Activated CD8-positive, alpha-beta memory T cell treated with anti-CD3 and anti-CD28 coated beads, Interleukin-2, amount 50 U/mL, for 24 hours (primary cell): ENCODE measurements at regions not wholly inside any gene's neighbourhood (a gene's known extent, or its start where the extent isn't known, plus 50 kb on each side); places are given as distances from the start of the nearest gene placed in this dataset.

ENCODE experiments used
- DNase-seq: peaks from one replicate; pipeline ENCODE4 v3.0.0-alpha.2; 2020; ENCODE audit errors: extremely low read depth

GRCh38 chr9:118751077-118751847, 618.0 kb downstream of the BRINP1 start:
- DNase-seq, result no peak

GRCh38 chr9:118751848-118752223, 617.4 kb downstream of the BRINP1 start:
- no peak for DNase-seq

DNA sequence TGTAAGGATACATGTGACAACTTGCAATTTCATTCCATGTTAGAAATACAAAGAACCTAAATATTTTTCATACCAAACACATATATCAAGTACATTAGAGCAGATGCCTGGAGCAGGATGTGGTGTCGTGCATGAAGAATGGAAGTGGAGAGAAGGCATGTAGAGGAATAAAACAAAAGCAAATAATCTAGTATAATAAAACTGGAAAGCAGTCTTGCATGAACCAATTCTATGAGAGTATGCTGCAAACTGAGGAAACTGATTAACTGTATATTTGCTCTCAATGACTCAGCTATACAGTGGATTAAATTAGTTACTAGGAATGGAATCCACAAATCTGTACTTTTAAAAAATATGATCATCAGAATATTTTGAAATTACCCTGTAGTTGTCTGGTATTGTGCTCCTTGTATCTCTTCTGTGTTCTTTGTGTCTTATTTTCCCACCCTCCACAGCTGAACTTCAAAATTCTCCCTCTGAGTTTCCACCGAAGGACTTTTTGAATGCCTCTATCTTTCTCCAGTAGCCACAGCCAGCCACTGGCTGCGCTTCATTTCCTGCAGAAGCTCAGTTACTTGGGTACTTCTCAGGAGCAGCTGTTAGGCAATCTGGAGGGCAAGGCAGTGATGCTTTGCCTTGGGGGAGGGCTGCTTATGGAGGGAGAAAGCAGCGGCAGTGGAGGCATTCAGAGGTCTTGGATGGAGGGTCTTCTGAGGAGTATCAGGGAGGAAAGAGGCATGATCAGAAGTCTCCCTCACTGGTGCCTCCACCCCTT, 608.0 kb downstream of the BRINP1 start:
- no peak for DNase-seq

DNA sequence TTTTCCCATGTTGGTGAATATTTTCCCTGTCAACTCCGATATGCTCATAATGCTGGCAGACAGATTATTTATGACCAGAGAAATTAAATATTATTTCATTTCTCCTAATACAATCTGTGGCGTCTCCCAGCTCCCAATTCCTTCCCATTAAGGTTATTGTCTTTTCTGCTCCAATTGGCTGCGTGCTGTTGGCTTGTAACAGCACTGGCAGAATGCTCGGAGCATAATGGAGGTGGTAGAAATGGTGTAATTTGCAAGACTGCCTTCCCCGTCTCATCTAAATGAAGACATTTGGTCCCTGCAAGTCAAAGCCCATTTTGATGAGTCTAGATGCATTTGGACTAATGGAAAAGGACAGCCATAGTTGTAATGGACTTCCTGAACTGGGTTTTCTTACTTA, 601.7 kb downstream of the BRINP1 start:
- no peak for DNase-seq

- no peak for DNase-seq
Observed at GRCh38 chr9:118782790-118783463, 586.3 kb downstream of the BRINP1 start.

DNA sequence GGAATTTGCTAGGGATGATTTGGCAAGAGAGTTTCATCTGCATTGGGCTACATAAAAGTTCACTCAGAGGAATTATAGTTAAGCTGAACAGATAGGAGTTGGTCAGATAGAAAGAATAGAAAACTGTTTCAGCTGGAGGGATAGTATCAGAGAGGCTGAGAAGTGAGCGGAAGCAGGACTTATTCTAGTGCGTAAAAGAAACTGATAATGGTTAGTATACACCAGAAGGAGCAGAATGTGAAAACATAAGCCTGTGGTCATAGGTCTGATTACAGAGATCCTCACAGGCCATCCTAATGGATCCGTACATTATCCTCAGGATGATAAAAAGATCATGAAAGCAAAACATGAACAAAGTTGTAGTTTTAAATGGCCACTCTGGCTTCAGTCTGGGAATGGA, 585.2 kb downstream of the BRINP1 start:
- DNase-seq, result no peak

DNA sequence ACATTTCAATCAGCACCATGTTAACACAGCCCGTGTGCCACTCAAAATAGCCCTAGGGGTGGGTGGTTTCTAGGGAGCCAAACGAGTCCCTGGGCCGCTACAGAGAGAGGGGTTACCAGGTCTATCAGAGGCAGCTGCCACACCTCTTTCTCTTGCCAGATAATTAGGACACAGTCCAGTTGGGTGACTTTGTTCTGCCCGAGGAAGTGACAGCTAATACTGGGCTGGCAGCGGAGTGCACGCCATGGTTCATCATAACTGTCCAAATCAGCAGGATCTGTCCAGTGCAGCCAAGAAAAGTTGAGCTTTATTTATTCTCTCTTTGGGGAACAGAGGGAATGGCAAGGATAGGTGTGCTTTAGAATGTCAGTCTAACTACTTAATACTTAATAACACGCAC, 583.8 kb downstream of the BRINP1 start:
- DNase-seq, result no peak

DNA sequence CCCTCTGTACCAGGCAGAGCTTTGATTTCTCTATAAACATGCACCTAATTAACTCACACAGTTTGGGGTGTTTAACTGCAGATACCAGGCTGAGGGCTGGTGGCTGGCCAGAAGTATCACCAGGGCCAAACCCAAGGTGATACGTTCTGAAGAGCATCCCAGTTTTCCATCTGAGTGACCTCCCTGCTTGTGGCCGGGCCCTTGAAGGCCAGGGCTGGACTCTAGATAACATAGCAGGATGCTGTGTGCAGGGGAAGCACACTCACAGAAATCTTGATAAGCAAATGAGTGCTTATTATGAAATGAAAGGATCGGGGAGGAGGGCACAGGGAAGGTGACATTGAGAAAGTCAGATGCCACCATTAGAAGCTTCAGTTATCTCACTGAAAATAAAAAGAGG, 582.4 kb downstream of the BRINP1 start:
- no peak for DNase-seq

GRCh38 chr9:118809160-118809625, 560.0 kb downstream of the BRINP1 start:
- no peak for DNase-seq

GRCh38 chr9:118829334-118829733, 539.9 kb downstream of the BRINP1 start:
- DNase-seq, result no peak

DNA sequence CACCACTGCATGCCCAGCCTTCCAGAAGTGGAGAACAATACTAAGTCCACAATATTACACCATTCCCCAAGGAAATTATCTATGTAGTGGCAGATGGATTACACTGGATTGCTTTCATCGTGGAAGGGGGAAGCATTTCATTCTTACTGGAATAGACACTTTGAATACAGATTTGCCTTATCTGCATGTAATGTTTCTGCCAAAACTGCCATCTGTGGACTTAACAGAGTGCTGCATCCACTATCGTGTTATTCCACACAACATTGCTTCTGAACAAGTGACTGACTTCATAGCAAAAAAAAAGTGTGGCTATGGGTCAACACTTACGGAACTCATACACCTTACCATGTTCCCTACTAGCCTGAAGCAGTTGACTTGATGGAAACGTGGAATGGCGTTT, 536.9 kb downstream of the BRINP1 start:
- no peak for DNase-seq

- no peak for DNase-seq
Observed at GRCh38 chr9:118836891-118837290, 532.3 kb downstream of the BRINP1 start.

DNA sequence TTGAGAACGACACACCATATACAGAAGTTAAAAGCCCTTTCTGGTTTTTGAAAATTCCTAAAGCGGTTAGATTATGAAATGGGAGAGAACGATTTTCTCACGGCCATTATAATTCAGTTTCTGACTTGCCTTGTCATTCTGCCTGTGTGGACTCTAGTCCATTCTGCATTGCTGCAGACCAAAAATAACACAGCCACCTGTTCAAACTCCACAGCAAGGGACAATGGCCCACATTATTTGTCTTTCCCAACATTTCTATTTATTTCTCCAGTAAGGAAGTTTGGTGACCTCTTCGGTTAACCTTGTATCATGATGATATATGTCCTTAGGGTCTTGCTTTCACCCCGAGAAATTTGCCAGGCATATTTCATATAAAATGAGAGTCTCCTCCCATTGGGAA, 497.7 kb downstream of the BRINP1 start:
- no peak for DNase-seq

DNA sequence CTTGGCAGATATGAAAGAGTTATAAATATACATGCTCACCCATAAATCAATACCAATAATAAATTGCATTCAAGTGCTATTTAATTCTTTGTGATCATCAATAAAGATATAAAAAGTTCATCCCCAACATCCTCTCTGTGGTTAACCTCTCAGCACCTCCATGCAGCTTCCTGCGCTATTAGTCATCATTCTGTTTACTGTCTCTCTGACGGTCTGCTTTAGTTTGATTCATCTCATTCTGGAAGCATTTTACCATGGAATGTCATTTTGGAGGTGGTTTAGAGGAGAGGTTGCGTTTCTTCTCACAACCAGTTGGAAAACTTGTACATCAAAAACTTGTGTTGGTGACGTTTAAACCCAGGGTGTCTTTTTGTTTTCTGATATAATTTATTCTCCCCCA, 486.6 kb downstream of the BRINP1 start:
- DNase-seq, result no peak

GRCh38 chr9:118883411-118883810, 485.8 kb downstream of the BRINP1 start:
- DNase-seq, result no peak

GRCh38 chr9:118891213-118891612, 478.0 kb downstream of the BRINP1 start:
- no peak for DNase-seq

DNA sequence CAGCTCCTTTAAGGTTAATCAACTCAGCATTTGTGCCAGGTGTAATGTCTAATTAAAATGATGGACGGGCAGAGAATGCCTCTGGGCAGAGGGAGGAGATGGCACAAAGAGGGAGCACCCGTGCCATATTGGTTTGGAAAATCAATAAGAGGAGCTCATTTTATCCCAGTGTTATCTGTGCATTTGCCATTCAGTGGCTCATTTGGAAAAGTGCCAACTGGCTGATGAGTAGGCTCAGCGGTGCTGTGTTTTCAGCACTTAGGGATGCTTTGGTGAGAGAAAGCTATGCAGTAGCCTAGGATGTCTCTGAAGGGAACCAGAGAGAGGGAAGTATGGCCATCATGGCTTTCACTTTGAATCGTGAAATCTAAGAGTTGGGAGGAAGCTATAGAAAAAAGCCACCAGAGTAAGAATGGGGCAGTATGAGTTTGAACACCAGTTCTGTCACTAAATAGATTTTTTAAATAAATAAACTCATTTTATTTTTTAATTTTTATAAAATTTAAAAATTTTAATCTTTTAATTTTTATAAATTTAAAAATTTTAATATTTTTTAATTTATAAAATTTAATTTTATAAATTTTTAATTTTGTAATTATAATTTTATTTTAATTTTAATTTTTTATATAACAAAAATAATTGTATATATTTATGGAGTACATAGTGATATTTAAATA, 472.8 kb downstream of the BRINP1 start:
- DNase-seq, result no peak

- DNase-seq, result no peak
Observed at GRCh38 chr9:118918180-118918579, 451.1 kb downstream of the BRINP1 start.

DNA sequence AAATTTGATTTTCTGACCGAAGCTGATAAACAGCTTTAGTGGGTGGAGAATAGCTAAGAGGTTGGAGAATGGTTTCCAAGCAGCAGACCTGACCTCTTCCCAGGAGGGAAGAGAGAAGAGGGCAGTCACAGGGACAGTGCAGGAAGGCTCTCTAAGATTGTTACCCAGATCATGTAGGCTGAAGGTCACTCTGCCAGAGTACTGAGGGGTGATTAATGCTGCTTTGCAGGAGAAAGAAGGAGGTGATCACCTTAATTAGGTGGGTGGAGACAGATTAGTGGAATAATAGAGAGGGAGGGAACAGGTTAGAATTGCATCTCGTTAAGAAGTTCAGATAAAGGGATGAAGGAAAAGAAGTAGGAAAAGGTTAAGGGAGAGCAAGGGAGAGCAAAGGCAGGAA, 440.5 kb downstream of the BRINP1 start:
- DNase-seq, result no peak

- no peak for DNase-seq
Observed at GRCh38 chr9:118929287-118929686, 439.9 kb downstream of the BRINP1 start.

GRCh38 chr9:118931941-118932340, 437.3 kb downstream of the BRINP1 start:
- no peak for DNase-seq

DNA sequence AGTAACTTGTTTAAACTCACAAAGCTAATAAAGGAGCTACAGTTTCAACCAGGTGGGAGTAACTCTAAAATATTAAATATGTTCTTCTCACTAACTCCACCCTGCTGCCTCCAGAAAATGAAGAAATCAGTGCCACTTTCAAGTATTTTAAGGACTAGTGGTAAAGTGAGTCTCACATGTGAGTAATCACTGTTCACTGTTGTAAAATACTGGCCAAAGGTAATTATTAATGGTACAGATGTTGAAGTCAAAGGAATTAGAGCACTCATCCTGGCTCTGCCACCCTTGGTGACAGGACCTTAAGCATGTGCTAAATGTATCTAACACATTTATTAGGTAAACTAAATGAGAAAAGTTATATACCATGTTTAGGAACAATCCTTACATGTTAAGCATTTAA, 430.7 kb downstream of the BRINP1 start:
- no peak for DNase-seq
